ENCODE measurements at regions not wholly inside any gene's neighbourhood (a gene's known extent, or its start where the extent isn't known, plus 50 kb on each side); places are given as distances from the start of the nearest gene placed in this dataset.

DNA sequence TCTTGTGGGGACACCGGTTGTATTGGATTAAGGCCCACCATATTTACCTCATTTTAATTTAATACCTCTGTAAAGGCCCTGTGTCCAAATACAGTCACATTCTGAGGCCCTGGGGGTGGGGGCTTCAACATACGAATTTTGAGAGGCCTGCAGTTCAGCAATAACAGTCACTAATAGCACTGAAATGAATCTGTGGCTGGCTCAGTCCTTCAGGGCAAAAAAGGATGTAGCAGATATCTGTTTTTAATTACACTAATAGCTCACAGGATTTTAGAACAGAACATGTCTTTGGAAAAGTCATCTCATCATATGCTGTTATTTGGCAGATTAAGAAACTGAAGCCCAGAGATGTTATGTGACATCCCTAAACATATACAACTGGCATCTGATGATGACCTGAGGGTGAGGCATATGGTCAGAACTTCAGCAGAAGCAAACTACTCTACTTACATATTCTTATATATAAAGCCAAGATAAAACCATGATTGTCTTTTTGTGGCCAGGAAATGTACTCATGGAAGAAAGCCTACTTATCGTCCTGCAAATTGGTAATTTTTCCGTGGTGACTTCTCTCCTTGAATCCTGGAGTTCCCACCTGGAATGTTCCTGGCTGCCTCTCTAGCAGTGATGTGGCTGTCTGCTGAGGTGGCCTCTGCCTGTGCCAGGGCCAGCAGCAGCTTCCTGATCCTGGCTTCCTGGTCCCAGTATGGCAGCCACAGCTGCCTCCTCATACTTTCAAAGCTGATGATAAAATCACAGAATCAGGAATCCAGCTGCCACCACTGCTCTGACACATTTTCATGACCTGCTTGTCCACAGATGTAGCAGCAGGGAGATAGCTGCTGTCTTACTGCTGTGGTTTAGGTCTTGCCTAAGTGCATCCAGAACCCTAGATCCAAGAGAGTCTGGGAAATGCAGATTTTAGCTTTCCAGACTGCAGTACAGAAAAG is 72.1 kb upstream of the ANKRD55 start:
- dilution Hi-C loops (cut with MboI; ENCODE audit: extremely low pct_ligation_motif_present, low sequenced_read_pairs), result no loop called here
- H3K4me1 ChIP-seq (ENCODE audit: control insufficient read depth, extremely low read depth, insufficient read depth, low read length), result peaks cover 6% of the 10 kb centered on the region
- no peaks in the 10 kb centered on the region for H3K27me3 ChIP-seq (ENCODE audit: control insufficient read depth, extremely low read depth, insufficient read depth, low read length)
- no peak overlapping the region for H3K4me3 ChIP-seq (ENCODE audit: control insufficient read depth in 2 of 3, extremely low read depth in 1 of 3, insufficient read depth in 2 of 3, low read depth in 1 of 3, low read length in 3 of 3)
- H3K9ac ChIP-seq (ENCODE audit: control insufficient read depth, extremely low read depth, insufficient read depth, low read length), result no peak overlapping the region
- H3K9me3 ChIP-seq (ENCODE audit: control insufficient read depth, low read depth, low read length), result no peaks in the 10 kb centered on the region
- FAIRE-seq (no peak), DNase-seq (ENCODE audit: low read depth, low spot score) (no peak)
- no peaks in the 10 kb centered on the region for H3K36me3 ChIP-seq (ENCODE audit: control insufficient read depth in 2 of 2, extremely low read depth in 1 of 2, insufficient read depth in 2 of 2, low read length in 2 of 2)
- no peak overlapping the region for H2AFZ ChIP-seq (ENCODE audit: control insufficient read depth, low read length)
- H3K27ac ChIP-seq (ENCODE audit: control insufficient read depth, insufficient read depth, low read length), result no peak overlapping the region
- H3K4me2 ChIP-seq (ENCODE audit: control insufficient read depth, extremely low read depth, insufficient read depth, low read depth, low read length), result no peak overlapping the region
- H4K20me1 ChIP-seq (ENCODE audit: control insufficient read depth, extremely low read depth, insufficient read depth, low read length), result no peaks in the 10 kb centered on the region
- no peaks in the 10 kb centered on the region for H3K79me2 ChIP-seq (ENCODE audit: control insufficient read depth, insufficient read depth, low read length)
- no peak for TF ChIP-seq EZH2 (IDR thresholded peaks at IDR 0.05; ENCODE audit: low read length)
- TF ChIP-seq, protein P1, sequence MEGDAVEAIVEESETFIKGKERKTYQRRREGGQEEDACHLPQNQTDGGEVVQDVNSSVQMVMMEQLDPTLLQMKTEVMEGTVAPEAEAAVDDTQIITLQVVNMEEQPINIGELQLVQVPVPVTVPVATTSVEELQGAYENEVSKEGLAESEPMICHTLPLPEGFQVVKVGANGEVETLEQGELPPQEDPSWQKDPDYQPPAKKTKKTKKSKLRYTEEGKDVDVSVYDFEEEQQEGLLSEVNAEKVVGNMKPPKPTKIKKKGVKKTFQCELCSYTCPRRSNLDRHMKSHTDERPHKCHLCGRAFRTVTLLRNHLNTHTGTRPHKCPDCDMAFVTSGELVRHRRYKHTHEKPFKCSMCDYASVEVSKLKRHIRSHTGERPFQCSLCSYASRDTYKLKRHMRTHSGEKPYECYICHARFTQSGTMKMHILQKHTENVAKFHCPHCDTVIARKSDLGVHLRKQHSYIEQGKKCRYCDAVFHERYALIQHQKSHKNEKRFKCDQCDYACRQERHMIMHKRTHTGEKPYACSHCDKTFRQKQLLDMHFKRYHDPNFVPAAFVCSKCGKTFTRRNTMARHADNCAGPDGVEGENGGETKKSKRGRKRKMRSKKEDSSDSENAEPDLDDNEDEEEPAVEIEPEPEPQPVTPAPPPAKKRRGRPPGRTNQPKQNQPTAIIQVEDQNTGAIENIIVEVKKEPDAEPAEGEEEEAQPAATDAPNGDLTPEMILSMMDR (optimal IDR thresholded peaks at IDR 0.05 in 1 of 3, IDR thresholded peaks at IDR 0.05 in 1 of 3, conservative IDR thresholded peaks at IDR 0.05 in 1 of 3; ENCODE audit: extremely low read depth in 1 of 3, insufficient read depth in 2 of 3, low read length in 3 of 3), result no peak
- H3K9me1 ChIP-seq (ENCODE audit: control insufficient read depth, extremely low read depth, insufficient read depth, low read length), result no peaks in the 10 kb centered on the region

DNA sequence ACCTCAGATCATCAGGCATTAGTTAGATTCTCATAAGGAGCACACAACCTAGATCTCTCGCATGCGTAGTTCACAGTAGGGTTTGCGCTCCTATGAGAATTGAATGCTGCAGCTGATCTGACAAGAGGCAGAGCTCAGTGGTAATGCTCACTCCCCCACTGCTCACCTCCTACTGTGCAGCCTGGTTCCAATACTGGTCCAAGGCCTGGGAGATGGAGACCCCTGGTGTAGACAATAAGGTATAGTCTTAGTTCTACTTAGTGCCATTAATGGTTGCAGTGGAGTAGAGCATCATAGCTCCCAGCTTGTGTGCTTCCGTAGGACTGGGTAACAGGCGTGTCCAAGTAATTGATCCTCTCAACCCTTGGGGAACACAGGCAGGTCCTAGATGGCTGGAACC is 70.4 kb upstream of the ANKRD55 start:
- no peak overlapping the region for H3K4me2 ChIP-seq (ENCODE audit: control insufficient read depth, extremely low read depth, insufficient read depth, low read depth, low read length)
- H3K9ac ChIP-seq (ENCODE audit: control insufficient read depth, extremely low read depth, insufficient read depth, low read length), result no peak overlapping the region
- no peak overlapping the region for H3K27ac ChIP-seq (ENCODE audit: control insufficient read depth, insufficient read depth, low read length)
- peaks cover 6% of the 10 kb centered on the region for H3K4me1 ChIP-seq (ENCODE audit: control insufficient read depth, extremely low read depth, insufficient read depth, low read length)
- no peaks in the 10 kb centered on the region for H3K36me3 ChIP-seq (ENCODE audit: control insufficient read depth in 2 of 2, extremely low read depth in 1 of 2, insufficient read depth in 2 of 2, low read length in 2 of 2)
- H3K9me1 ChIP-seq (ENCODE audit: control insufficient read depth, extremely low read depth, insufficient read depth, low read length), result no peaks in the 10 kb centered on the region
- no peaks in the 10 kb centered on the region for H3K9me3 ChIP-seq (ENCODE audit: control insufficient read depth, low read depth, low read length)
- H3K79me2 ChIP-seq (ENCODE audit: control insufficient read depth, insufficient read depth, low read length), result no peaks in the 10 kb centered on the region
- FAIRE-seq (no peak), DNase-seq (ENCODE audit: low read depth, low spot score) (no peak)
- H4K20me1 ChIP-seq (ENCODE audit: control insufficient read depth, extremely low read depth, insufficient read depth, low read length), result no peaks in the 10 kb centered on the region
- dilution Hi-C loops (cut with MboI; ENCODE audit: extremely low pct_ligation_motif_present, low sequenced_read_pairs), result no loop called here
- no peak overlapping the region for H3K4me3 ChIP-seq (ENCODE audit: control insufficient read depth in 2 of 3, extremely low read depth in 1 of 3, insufficient read depth in 2 of 3, low read depth in 1 of 3, low read length in 3 of 3)
- no peak overlapping the region for H2AFZ ChIP-seq (ENCODE audit: control insufficient read depth, low read length)
- TF ChIP-seq EZH2 (IDR thresholded peaks at IDR 0.05; ENCODE audit: low read length), result no peak
- TF ChIP-seq, protein P1 (optimal IDR thresholded peaks at IDR 0.05 in 1 of 3, IDR thresholded peaks at IDR 0.05 in 1 of 3, conservative IDR thresholded peaks at IDR 0.05 in 1 of 3; ENCODE audit: extremely low read depth in 1 of 3, insufficient read depth in 2 of 3, low read length in 3 of 3), result no peak
- H3K27me3 ChIP-seq (ENCODE audit: control insufficient read depth, extremely low read depth, insufficient read depth, low read length), result no peaks in the 10 kb centered on the region
